Esophagus muscularis mucosa (tissue), 3 donors: ENCODE measurements at regions not wholly inside any gene's neighbourhood (a gene's known extent, or its start where the extent isn't known, plus 50 kb on each side); places are given as distances from the start of the nearest gene placed in this dataset.

Experiments used
- CTCF ChIP-seq, 3 experiments: fragments of 200-600 bp in 2 of 3; fragments of 450-650 bp in 1 of 3; sonication (generic) in 2 of 3; IDR thresholded peaks; one replicate each; pipeline ENCODE4 v1.5.1; 2017 to 2019; ENCODE audit warnings: antibody characterized with exemption in 3 of 3, mild to moderate bottlenecking in 2 of 3, moderate library complexity in 1 of 3
- POLR2A ChIP-seq: fragments of 450-650 bp; IDR thresholded peaks from one replicate; pipeline ENCODE4 v1.6.1; 2017; ENCODE audit warnings: antibody characterized with exemption, moderate library complexity, mild to moderate bottlenecking, low read depth
- POLR2AphosphoS5 ChIP-seq, 2 donors: sonication (generic); formaldehyde crosslinking; IDR thresholded peaks; one replicate each; pipeline ENCODE4 v1.6.1; 2017; ENCODE audit warnings: antibody characterized with exemption in 2 of 2

DNA sequence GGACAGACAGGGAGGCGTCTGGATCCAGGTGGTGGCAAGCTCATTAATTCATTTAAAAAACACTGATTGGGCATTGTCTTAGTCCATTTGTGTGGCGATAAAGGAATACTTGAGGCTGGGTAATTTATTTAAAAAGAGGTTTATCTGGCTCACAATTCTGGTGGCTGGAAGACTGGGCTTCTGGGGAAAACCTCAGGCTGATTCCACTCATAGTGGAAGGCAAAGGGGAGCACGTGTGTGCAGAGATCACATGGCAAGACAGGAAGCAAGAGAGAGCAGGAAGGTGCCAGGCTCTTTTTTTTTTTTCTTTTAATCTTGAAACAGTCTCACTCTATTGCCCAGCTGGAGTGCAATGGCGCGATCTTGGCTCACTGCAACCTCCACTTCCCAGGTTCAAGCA lies 100.2 kb upstream of the METTL14 start:
- TF ChIP-seq CTCF (IDR thresholded peaks at IDR 0.05) (no peak), POLR2A (no peak), POLR2AphosphoS5 (IDR thresholded peaks at IDR 0.05) (no peak)
